ENCODE measurements at regions not wholly inside any gene's neighbourhood (a gene's known extent, or its start where the extent isn't known, plus 50 kb on each side); places are given as distances from the start of the nearest gene placed in this dataset.
"Not testable (repeated sequence)": the region's sequence is repeated elsewhere in the genome, so short reads cannot be mapped to it uniquely, and the experiment has no call there.

DNA sequence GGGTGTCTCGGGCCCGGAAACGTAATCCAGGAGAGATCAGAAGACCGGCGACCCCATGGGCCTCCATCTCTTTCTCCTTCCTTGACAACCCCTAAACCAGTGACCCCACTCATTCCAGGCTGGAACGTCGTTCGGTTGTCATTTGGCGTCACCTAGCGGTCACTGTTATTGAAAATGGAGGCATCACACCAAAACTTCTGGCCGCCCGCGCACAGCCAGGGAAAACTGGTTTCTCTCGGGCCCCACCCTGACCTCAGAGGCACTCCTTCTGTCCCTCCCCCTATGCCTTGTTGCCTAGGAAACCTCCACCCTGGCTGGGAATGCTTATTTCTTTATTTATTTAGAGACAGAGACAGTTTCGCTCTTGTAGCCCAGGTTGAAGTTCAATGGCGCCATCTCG, 2327.3 kb upstream of the TPTE start:
- DNase-seq; intact Hi-C loops (cut with micrococcal nuclease): not testable (repeated sequence)
- peak; percentile 77 for ATAC-seq

DNA sequence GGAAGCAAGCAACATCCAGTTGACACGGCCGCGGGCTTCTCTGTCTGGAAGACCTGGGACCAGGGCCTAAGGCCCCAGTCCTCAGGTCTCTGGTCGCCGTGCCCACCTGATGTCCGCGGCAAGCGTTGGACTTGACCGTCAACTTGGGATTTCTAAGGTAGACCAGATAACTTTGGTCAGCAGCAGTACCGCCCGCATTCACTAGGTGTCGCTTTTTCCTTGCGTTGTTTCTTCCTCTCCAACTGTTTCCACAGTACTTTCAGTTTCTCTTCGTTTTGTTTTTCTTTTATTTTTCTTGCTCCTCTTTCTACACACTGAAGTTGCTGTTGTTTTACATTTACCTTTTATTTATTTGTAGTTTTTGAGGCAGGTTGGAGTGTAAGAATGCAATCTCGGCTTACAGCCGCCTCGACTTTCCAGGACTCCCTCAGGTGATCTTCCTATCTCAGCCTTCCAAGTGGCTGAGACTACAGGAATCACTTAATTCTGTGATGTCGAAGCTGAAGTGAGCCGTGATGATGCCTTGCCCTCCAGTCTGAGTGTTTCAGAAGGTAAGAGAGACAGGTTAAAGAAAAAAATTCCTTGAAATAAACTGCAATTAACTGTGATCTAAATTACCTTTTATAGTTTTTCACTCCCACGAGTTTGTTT, 2323.9 kb upstream of the TPTE start:
- peak; percentile 70 for ATAC-seq
- DNase-seq; intact Hi-C loops (cut with micrococcal nuclease): not testable (repeated sequence)

- intact Hi-C loops (cut with micrococcal nuclease); DNase-seq: not testable (repeated sequence)
- peak; percentile 100 for ATAC-seq
Observed at GRCh38 chr21:8205094-8205891, 2316.1 kb upstream of the TPTE start.

GRCh38 chr21:8205892-8206188, 2315.5 kb upstream of the TPTE start:
- intact Hi-C loops (cut with micrococcal nuclease); DNase-seq: not testable (repeated sequence)
- ATAC-seq, result peak; percentile 61

GRCh38 chr21:8212986-8213550, 2308.3 kb upstream of the TPTE start:
- not testable (repeated sequence) for ATAC-seq

DNA sequence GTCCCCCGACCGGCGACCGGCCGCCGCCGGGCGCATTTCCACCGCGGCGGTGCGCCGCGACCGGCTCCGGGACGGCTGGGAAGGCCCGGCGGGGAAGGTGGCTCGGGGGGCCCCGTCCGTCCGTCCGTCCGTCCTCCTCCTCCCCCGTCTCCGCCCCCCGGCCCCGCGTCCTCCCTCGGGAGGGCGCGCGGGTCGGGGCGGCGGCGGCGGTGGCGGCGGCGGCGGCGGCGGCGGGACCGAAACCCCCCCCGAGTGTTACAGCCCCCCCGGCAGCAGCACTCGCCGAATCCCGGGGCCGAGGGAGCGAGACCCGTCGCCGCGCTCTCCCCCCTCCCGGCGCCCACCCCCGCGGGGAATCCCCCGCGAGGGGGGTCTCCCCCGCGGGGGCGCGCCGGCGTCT, 2306.8 kb upstream of the TPTE start:
- DNase-seq; ATAC-seq; intact Hi-C loops (cut with micrococcal nuclease): not testable (repeated sequence)

More at GRCh38 chr21:8212986-8213550, 2308.3 kb upstream of the TPTE start:
- intact Hi-C loops (cut with micrococcal nuclease), result not testable (repeated sequence)
- DNase-seq, result peak; percentile 66

DNA sequence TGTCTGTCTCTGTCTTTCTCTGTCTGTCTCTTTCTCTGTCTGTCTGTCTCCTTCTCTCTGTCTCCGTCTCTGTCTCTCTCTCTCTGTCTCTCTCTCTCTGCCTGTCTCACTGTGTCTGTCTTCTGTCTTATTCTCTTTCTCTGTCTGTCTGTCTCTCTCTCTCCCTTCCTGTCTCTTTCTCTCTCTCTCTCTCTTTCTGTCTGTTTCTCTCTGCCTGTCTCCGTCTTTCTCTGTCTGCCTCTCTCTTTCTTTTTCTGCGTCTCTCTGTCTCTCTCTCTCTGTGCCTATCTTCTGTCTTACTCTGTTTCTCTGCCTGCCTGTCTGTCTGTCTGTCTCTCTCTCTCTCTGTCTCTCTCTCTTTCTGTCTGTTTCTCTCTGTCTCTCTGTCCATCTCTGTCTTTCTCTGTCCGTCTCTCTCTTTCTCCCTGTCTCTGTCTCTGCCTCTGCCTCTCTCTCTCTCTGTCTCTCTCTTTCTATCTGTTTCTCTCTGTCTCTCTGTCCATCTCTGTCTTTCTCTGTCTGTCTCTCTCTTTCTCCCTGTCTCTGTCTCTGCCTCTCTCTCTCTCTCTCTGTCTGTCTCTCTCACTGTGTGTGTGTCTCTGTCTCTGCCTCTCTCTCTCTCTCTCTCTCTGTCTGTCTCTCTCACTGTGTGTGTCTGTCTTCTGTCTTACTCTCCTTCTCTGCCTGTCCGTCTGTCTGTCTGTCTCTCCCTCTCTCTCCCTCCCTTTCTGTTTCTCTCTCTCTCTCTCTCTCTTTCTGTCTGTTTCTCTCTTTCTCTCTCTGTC, 2291.8 kb upstream of the TPTE start:
- intact Hi-C loops (cut with micrococcal nuclease); DNase-seq: not testable (repeated sequence)
- peak; percentile 52 for ATAC-seq

- ATAC-seq; intact Hi-C loops (cut with micrococcal nuclease); DNase-seq: not testable (repeated sequence)
Observed at GRCh38 chr21:8231252-8231651, 2290.1 kb upstream of the TPTE start.

DNA sequence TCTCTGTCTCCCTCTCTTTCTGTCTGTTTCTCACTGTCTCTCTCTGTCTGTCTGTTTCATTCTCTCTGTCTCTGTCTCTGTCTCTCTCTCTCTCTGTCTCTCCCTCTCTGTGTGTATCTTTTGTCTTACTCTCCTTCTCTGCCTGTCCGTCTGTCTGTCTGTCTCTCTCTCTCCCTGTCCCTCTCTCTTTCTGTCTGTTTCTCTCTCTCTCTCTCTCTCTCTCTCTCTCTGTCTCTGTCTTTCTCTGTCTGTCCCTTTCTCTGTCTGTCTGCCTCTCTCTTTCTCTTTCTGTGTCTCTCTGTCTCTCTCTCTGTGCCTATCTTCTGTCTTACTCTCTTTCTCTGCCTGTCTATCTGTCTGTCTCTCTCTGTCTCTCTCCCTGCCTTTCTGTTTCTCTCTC, 2288.4 kb upstream of the TPTE start:
- intact Hi-C loops (cut with micrococcal nuclease); ATAC-seq; DNase-seq: not testable (repeated sequence)

DNA sequence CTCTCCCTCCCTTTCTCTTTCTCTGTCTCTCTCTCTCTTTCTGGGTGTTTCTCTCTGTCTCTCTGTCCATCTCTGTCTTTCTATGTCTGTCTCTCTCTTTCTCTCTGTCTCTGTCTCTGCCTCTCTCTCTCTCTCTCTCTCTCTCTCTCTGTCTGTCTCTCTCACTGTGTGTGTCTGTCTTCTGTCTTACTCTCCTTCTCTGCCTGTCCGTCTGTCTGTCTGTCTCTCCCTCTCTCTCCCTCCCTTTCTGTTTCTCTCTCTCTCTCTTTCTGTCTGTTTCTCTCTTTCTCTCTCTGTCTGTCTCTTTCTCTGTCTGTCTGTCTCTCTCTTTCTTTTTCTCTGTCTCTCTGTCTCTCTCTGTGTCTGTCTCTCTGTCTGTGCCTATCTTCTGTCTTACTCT, 2287.3 kb upstream of the TPTE start:
- DNase-seq; intact Hi-C loops (cut with micrococcal nuclease); ATAC-seq: not testable (repeated sequence)

DNA sequence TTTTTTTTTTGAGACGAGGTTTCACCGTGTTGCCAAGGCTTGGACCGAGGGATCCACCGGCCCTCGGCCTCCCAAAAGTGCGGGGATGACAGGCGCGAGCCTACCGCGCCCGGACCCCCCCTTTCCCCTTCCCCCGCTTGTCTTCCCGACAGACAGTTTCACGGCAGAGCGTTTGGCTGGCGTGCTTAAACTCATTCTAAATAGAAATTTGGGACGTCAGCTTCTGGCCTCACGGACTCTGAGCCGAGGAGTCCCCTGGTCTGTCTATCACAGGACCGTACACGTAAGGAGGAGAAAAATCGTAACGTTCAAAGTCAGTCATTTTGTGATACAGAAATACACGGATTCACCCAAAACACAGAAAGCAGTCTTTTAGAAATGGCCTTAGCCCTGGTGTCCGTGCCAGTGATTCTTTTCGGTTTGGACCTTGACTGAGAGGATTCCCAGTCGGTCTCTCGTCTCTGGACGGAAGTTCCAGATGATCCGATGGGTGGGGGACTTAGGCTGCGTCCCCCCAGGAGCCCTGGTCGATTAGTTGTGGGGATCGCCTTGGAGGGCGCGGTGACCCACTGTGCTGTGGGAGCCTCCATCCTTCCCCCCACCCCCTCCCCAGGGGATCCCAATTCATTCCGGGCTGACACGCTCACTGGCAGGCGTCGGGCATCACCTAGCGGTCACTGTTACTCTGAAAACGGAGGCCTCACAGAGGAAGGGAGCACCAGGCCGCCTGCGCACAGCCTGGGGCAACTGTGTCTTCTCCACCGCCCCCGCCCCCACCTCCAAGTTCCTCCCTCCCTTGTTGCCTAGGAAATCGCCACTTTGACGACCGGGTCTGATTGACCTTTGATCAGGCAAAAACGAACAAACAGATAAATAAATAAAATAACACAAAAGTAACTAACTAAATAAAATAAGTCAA, 2276.4 kb upstream of the TPTE start:
- peak; percentile 71 for ATAC-seq
- intact Hi-C loops (cut with micrococcal nuclease); DNase-seq: not testable (repeated sequence)

GRCh38 chr21:8245642-8246402, 2275.6 kb upstream of the TPTE start:
- peak; percentile 83 for ATAC-seq
- DNase-seq; intact Hi-C loops (cut with micrococcal nuclease): not testable (repeated sequence)

DNA sequence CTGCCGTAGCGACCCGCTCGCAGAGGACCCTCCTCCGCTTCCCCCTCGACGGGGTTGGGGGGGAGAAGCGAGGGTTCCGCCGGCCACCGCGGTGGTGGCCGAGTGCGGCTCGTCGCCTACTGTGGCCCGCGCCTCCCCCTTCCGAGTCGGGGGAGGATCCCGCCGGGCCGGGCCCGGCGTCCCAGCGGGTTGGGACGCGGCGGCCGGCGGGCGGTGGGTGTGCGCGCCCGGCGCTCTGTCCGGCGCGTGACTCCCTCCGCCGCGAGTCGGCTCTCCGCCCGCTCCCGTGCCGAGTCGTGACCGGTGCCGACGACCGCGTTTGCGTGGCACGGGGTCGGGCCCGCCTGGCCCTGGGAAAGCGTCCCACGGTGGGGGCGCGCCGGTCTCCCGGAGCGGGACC, 2269.7 kb upstream of the TPTE start:
- ATAC-seq; DNase-seq; intact Hi-C loops (cut with micrococcal nuclease): not testable (repeated sequence)

DNA sequence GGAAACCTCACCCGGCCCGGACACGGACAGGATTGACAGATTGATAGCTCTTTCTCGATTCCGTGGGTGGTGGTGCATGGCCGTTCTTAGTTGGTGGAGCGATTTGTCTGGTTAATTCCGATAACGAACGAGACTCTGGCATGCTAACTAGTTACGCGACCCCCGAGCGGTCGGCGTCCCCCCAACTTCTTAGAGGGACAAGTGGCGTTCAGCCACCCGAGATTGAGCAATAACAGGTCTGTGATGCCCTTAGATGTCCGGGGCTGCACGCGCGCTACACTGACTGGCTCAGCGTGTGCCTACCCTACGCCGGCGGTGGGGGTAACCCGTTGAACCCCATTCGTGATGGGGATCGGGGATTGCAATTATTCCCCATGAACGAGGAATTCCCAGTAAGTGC, 2266.3 kb upstream of the TPTE start:
- DNase-seq; ATAC-seq; intact Hi-C loops (cut with micrococcal nuclease): not testable (repeated sequence)

DNA sequence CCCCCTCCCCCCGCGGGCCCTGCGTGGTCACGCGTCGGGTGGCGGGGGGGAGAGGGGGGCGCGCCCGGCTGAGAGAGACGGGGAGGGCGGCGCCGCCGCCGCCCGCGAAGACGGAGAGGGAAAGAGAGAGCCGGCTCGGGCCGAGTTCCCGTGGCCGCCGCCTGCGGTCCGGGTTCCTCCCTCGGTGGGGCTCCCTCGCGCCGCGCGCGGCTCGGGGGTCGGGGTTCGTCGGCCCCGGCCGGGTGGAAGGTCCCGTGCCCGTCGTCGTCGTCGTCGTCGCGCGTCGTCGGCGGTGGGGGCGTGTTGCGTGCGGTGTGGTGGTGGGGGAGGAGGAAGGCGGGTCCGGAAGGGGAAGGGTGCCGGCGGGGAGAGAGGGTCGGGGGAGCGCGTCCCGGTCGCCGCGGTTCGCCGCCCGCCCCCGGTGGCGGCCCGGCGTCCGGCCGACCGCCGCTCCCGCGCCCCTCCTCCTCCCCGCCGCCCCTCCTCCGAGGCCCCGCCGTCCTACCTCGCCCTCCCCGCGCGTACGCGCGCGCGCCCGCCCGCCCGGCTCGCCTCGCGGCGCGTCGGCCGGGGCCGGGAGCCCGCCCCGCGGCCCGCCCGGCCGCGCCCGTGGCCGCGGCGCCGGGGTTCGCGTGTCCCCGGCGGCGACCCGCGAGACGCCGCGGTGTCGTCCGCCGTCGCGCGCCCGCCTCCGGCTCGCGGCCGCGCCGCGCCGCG, 2264.1 kb upstream of the TPTE start:
- intact Hi-C loops (cut with micrococcal nuclease), result not testable (repeated sequence)

DNA sequence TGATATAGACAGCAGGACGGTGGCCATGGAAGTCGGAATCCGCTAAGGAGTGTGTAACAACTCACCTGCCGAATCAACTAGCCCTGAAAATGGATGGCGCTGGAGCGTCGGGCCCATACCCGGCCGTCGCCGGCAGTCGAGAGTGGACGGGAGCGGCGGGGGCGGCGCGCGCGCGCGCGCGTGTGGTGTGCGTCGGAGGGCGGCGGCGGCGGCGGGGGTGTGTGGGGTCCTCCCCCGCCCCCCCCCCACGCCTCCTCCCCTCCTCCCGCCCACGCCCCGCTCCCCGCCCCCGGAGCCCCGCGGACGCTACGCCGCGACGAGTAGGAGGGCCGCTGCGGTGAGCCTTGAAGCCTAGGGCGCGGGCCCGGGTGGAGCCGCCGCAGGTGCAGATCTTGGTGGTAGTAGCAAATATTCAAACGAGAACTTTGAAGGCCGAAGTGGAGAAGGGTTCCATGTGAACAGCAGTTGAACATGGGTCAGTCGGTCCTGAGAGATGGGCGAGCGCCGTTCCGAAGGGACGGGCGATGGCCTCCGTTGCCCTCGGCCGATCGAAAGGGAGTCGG, 2261.2 kb upstream of the TPTE start:
- DNase-seq; intact Hi-C loops (cut with micrococcal nuclease); ATAC-seq: not testable (repeated sequence)

More for the DNA sequence above, 2264.1 kb upstream of the TPTE start:
- not testable (repeated sequence) for ATAC-seq, DNase-seq
